ENCODE measurements at regions not wholly inside any gene's neighbourhood (a gene's known extent, or its start where the extent isn't known, plus 50 kb on each side); places are given as distances from the start of the nearest gene placed in this dataset.

DNA sequence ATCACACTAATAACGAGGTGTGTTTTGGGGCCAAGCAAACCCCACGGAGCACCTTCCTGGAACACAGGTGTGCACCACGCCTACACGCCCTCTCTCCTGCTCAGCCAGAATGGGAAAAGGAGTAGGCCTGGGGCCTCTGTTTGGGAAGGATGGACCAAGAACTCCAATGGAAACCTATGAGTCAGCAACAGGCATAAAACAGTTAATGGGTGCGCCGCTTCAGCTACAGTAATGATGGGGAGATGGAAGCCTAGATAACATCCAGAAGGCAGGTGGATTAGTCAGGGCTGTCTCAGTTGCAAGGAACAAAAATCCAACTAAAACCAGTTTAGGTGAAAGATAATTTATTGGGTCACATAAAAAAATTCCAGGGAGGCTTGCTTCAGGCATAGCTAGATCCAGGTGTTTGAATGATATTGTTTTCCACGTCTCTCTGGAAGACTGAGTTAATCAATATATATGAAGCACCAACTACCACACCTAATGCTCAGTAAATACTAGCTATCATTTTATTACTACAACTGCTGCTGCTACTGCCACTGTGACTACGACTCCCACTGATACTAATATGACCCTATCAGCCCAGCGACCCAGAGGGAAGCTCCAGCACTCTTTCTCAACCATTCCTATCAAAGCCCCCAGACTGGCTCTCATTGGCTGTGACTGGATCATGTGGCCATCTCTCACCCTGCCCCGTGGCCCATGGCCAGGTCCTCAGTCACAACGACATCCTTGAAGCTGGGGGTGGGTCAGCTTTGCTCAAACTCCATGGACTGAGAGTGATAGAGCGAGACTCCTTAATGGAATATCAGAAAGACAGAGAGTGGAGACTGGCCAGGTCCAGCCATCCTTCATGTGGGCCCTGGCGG is 155.2 kb upstream of the PTPN1 start:
- Histone ChIP-seq H3K4me1 (peaks cover 0 to 16% (median 9%) of the 10 kb centered on the region in 4 donors), H3K27me3 (no peaks in the 10 kb centered on the region), H3K9me3 (no peaks in the 10 kb centered on the region), H3K36me3 (no peaks in the 10 kb centered on the region), H3K27ac (peak overlapping the region in 1 of 4 donors; percentile 56), H3K4me3 (no peak overlapping the region)
- DNase-seq, result peak; percentile 47
- intact Hi-C loops (cut with DNase I; ENCODE audit: low total_unique reads), result no loop called here
- TF ChIP-seq POLR2A (IDR thresholded peaks at IDR 0.05), result no peak
- TF ChIP-seq EP300 (IDR thresholded peaks at IDR 0.05; ENCODE audit: low read depth), result no peak
- TF ChIP-seq, protein P1, sequence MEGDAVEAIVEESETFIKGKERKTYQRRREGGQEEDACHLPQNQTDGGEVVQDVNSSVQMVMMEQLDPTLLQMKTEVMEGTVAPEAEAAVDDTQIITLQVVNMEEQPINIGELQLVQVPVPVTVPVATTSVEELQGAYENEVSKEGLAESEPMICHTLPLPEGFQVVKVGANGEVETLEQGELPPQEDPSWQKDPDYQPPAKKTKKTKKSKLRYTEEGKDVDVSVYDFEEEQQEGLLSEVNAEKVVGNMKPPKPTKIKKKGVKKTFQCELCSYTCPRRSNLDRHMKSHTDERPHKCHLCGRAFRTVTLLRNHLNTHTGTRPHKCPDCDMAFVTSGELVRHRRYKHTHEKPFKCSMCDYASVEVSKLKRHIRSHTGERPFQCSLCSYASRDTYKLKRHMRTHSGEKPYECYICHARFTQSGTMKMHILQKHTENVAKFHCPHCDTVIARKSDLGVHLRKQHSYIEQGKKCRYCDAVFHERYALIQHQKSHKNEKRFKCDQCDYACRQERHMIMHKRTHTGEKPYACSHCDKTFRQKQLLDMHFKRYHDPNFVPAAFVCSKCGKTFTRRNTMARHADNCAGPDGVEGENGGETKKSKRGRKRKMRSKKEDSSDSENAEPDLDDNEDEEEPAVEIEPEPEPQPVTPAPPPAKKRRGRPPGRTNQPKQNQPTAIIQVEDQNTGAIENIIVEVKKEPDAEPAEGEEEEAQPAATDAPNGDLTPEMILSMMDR (IDR thresholded peaks at IDR 0.05), result no peak
- no peak for TF ChIP-seq POLR2AphosphoS5 (IDR thresholded peaks at IDR 0.05)
- 59% methylated on average over 7 to 13 of the region's 13 CpGs for WGBS, 2 donors (ENCODE audit: low coverage in 1 of 2)
- in situ Hi-C loops (cut with MboI; ENCODE audit: low pct_ligation_motif_present in 1 of 4, low pct_unique_long_range_greater_than_20kb in 1 of 4, low sequenced_read_pairs in 3 of 4), result no loop called here

DNA sequence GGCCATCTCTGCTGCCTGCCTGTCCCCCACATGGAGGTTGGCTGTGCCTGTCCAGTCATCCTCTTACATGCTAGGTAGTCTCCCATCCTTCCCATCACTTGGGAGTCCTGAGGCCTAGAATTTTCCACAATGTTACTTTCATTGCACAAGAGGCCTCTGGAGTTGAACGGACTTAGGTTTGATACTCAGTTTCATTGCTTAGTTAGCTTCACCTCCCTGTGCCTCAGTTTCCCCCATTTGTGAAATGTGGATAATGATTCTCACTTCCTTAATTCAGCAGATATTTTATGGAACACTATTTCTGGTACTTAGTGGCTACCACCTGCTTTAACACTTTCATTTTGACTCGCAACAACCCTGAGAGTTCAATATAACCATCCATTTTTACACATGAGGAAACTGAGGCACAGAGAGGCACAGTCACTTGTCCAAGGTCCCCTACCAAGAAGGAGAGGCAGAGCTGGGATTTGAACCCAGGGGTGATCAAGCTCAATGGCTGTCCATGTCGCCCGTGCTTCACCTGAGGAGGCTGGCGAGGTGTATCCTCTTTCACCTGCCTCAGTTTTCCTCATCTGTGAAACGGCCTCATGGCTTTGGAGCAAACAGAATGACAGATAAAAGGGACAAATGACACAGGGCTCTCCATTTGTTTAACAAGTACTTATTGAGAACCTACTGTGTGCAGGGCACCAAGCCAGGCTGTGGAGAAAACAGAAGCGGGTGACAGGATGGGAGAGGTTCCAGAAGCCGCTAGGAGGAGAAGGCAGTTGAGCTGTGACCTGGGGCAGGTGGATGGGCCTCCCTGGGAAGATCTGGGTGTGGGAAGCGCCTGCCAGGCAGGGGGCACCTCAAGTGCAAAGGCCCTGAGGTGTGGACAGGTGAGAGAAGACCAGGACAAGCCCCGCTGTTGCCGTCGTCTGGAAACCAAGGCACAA is 154.3 kb upstream of the PTPN1 start:
- Histone ChIP-seq H3K27me3 (no peaks in the 10 kb centered on the region), H3K9me3 (no peaks in the 10 kb centered on the region), H3K4me3 (no peak overlapping the region), H3K36me3 (no peaks in the 10 kb centered on the region), H3K27ac (peak overlapping the region in 1 of 4 donors; percentile 56), H3K4me1 (peaks cover 0 to 25% (median 15%) of the 10 kb centered on the region in 4 donors)
- no peak for TF ChIP-seq POLR2AphosphoS5 (IDR thresholded peaks at IDR 0.05)
- TF ChIP-seq EP300 (IDR thresholded peaks at IDR 0.05; ENCODE audit: low read depth), result no peak
- TF ChIP-seq POLR2A (IDR thresholded peaks at IDR 0.05), result no peak
- TF ChIP-seq, protein P1 (IDR thresholded peaks at IDR 0.05), result no peak
- in situ Hi-C loops (cut with MboI; ENCODE audit: low pct_ligation_motif_present in 1 of 4, low pct_unique_long_range_greater_than_20kb in 1 of 4, low sequenced_read_pairs in 3 of 4) (no loop called here), intact Hi-C loops (cut with DNase I; ENCODE audit: low total_unique reads) (no loop called here)
- no peak for DNase-seq
- 71 to 100% methylated on average over 8 to 12 of the region's 12 CpGs for WGBS, 2 donors (ENCODE audit: low coverage in 1 of 2)

DNA sequence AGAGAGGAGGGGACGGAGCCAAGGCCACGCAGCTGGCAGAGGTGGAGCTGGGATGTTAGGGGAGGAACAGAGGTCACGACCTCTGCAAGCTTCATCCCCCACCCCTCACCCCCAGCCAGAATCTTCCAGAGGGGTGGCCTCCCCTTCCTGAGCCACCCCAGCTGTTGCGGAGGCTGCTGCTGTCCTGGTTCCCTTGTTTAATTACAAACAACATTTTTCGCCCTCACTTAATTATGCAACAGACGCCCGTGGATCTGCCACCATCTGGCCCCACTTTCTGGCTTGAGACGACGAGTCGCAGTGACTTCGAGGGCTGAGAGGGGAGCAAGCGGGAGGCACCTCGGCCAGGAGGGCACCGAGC is 153.7 kb upstream of the PTPN1 start:
- H3K36me3 ChIP-seq, result no peaks in the 10 kb centered on the region
- intact Hi-C loops (cut with DNase I; ENCODE audit: low total_unique reads), result no loop called here
- in situ Hi-C loops (cut with MboI; ENCODE audit: low pct_ligation_motif_present in 1 of 4, low pct_unique_long_range_greater_than_20kb in 1 of 4, low sequenced_read_pairs in 3 of 4), result no loop called here

More for the DNA sequence above, 153.7 kb upstream of the PTPN1 start:
- DNase-seq, result no peak
- Histone ChIP-seq H3K4me1 (peaks cover 0 to 29% (median 16%) of the 10 kb centered on the region in 4 donors), H3K9me3 (no peaks in the 10 kb centered on the region), H3K27me3 (no peaks in the 10 kb centered on the region), H3K4me3 (no peak overlapping the region), H3K27ac (no peak overlapping the region)
- 73% methylated on average over 14 of the region's 14 CpGs; no CpG with 5 or more reads in 1 of the 2 donors for WGBS, 2 donors (ENCODE audit: low coverage in 1 of 2)
- TF ChIP-seq POLR2AphosphoS5 (IDR thresholded peaks at IDR 0.05) (no peak), EP300 (IDR thresholded peaks at IDR 0.05; ENCODE audit: low read depth) (no peak), POLR2A (IDR thresholded peaks at IDR 0.05) (no peak)
- TF ChIP-seq, protein P1 (IDR thresholded peaks at IDR 0.05), result no peak
